ENCODE measurements at regions not wholly inside any gene's neighbourhood (a gene's known extent, or its start where the extent isn't known, plus 50 kb on each side); places are given as distances from the start of the nearest gene placed in this dataset.
"Not testable (repeated sequence)": the region's sequence is repeated elsewhere in the genome, so short reads cannot be mapped to it uniquely, and the experiment has no call there.

DNA sequence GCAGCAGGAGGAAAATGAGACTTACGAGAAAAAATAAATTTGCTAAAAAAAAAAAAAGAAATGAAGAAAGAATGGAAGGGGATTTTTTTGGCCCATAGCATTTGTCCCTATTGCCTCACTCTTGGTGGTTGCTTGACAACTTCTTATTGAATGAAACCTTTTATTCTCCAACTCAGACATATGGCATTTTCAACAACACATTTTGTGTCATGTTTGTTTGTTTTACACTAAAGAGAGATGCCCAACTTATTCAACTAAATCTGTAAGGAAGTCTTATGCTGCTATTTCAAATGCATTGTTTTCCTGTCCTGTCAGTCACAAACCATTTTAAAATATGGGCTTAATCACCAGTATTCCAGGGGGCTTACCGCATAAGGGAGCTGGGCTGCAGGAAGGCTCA lies 409.1 kb upstream of the TENM3 start:
- Histone ChIP-seq H2AFZ (ENCODE audit: low read depth) (no peak overlapping the region), H4K20me1 (ENCODE audit: insufficient read depth) (no peaks in the 10 kb centered on the region), H3K36me3 (ENCODE audit: insufficient read depth) (no peaks in the 10 kb centered on the region; the same call in 1 of the 2 replicates)

DNA sequence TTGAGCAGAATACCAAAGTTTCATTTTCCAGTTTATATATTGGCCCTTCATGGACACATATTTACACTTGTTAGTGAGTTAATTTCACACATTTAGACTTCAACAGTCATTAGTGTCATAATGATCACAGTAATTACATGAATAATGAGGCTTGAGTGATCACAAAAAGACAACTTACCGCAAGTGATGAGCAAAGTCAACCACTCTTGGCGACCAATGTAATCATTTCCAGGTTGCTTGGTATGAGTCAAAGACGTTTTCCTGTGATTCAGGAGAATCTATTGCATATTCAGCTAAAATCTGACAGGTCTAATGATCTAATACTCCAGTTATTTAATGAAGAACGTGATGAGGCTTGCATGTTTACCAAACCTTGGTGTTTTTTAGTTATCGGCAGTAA lies 407.9 kb upstream of the TENM3 start:
- no peak overlapping the region for H2AFZ ChIP-seq (ENCODE audit: low read depth)
- H3K4me1 ChIP-seq (ENCODE audit: low read depth, poor library complexity, severe bottlenecking), result peaks cover 14% of the 10 kb centered on the region
- H3K4me2 ChIP-seq, result no peak overlapping the region
- no peaks in the 10 kb centered on the region; the same call in 1 of the 2 replicates for H3K36me3 ChIP-seq (ENCODE audit: insufficient read depth)
- no peak overlapping the region for H3K9ac ChIP-seq
- H3K79me2 ChIP-seq (ENCODE audit: insufficient read depth, low read depth), result no peaks in the 10 kb centered on the region
- no peak overlapping the region for H3K4me3 ChIP-seq (IDR thresholded peaks at IDR 0.05; ENCODE audit: insufficient read depth, low read depth, low read length)
- no peaks in the 10 kb centered on the region for H3K27me3 ChIP-seq (ENCODE audit: insufficient read depth, low read depth)
- TF ChIP-seq, protein P1, sequence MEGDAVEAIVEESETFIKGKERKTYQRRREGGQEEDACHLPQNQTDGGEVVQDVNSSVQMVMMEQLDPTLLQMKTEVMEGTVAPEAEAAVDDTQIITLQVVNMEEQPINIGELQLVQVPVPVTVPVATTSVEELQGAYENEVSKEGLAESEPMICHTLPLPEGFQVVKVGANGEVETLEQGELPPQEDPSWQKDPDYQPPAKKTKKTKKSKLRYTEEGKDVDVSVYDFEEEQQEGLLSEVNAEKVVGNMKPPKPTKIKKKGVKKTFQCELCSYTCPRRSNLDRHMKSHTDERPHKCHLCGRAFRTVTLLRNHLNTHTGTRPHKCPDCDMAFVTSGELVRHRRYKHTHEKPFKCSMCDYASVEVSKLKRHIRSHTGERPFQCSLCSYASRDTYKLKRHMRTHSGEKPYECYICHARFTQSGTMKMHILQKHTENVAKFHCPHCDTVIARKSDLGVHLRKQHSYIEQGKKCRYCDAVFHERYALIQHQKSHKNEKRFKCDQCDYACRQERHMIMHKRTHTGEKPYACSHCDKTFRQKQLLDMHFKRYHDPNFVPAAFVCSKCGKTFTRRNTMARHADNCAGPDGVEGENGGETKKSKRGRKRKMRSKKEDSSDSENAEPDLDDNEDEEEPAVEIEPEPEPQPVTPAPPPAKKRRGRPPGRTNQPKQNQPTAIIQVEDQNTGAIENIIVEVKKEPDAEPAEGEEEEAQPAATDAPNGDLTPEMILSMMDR (conservative IDR thresholded peaks at IDR 0.05; ENCODE audit: low read depth, low read length), result no peak
- H4K20me1 ChIP-seq (ENCODE audit: insufficient read depth), result no peaks in the 10 kb centered on the region
- H3K27ac ChIP-seq, result no peak overlapping the region

More for the DNA sequence above, 409.1 kb upstream of the TENM3 start:
- Histone ChIP-seq H3K4me2 (no peak overlapping the region), H3K79me2 (ENCODE audit: insufficient read depth, low read depth) (no peaks in the 10 kb centered on the region), H3K4me3 (IDR thresholded peaks at IDR 0.05; ENCODE audit: insufficient read depth, low read depth, low read length) (no peak overlapping the region), H3K27ac (no peak overlapping the region), H3K9ac (no peak overlapping the region), H3K4me1 (ENCODE audit: low read depth, poor library complexity, severe bottlenecking) (peaks cover 21% of the 10 kb centered on the region), H3K27me3 (ENCODE audit: insufficient read depth, low read depth) (no peaks in the 10 kb centered on the region)
- TF ChIP-seq, protein P1 (conservative IDR thresholded peaks at IDR 0.05; ENCODE audit: low read depth, low read length), result no peak

DNA sequence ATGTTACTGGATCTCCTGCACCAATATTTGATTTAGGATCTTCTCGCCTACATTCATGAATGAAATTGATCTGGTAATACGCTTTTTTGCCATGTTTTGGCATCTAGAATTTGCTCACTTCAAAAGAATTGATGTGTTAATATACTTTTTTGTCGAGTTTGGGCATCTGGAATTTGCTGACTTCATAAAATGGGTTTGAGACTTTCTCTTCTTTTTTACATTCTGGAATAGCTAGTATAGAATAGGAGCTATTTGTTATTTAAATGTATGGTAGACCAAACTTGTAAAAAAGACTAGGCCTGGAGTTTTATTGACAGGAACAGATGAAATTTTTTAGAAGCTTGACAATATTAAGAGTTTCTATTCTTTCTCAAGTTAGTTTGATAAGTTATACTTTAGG lies 404.9 kb upstream of the TENM3 start:
- no peak overlapping the region for H3K27ac ChIP-seq
- H3K27me3 ChIP-seq (ENCODE audit: insufficient read depth, low read depth), result no peaks in the 10 kb centered on the region
- no peak overlapping the region for H2AFZ ChIP-seq (ENCODE audit: low read depth)
- TF ChIP-seq, protein P1 (conservative IDR thresholded peaks at IDR 0.05; ENCODE audit: low read depth, low read length), result no peak
- H3K36me3 ChIP-seq (ENCODE audit: insufficient read depth), result no peaks in the 10 kb centered on the region; the same call in 1 of the 2 replicates
- H3K4me1 ChIP-seq (ENCODE audit: low read depth, poor library complexity, severe bottlenecking), result no peaks in the 10 kb centered on the region
- H3K9ac ChIP-seq, result no peak overlapping the region
- no peaks in the 10 kb centered on the region for H4K20me1 ChIP-seq (ENCODE audit: insufficient read depth)
- no peak overlapping the region for H3K4me3 ChIP-seq (IDR thresholded peaks at IDR 0.05; ENCODE audit: insufficient read depth, low read depth, low read length)
- no peak overlapping the region for H3K4me2 ChIP-seq
- H3K79me2 ChIP-seq (ENCODE audit: insufficient read depth, low read depth), result no peaks in the 10 kb centered on the region

DNA sequence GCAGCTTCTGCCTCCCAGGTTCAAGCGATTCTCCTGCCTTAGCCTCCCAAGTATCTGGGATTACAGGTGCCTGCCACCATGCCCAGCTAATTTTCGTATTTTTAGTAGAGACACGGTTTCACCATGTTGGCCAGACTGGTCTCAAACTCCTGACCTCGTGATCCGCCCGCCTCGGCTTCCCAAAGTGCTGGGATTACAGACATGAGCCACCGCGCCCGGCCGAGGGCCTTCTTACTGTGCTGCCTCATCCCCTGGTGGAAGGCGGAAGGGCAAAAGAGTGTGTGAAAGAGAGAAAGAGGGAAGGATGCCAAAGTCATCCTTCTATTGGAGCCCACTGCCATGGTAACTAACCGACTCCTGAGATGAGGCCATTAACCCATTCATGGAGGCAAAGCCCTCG lies 399.4 kb upstream of the TENM3 start:
- not testable (repeated sequence) for H3K4me3 ChIP-seq (IDR thresholded peaks at IDR 0.05; ENCODE audit: insufficient read depth, low read depth, low read length); H4K20me1 ChIP-seq (ENCODE audit: insufficient read depth); H3K79me2 ChIP-seq (ENCODE audit: insufficient read depth, low read depth); H3K4me2 ChIP-seq; H2AFZ ChIP-seq (ENCODE audit: low read depth); H3K27ac ChIP-seq; H3K27me3 ChIP-seq (ENCODE audit: insufficient read depth, low read depth); H3K9ac ChIP-seq; H3K4me1 ChIP-seq (ENCODE audit: low read depth, poor library complexity, severe bottlenecking); H3K36me3 ChIP-seq (ENCODE audit: insufficient read depth)

DNA sequence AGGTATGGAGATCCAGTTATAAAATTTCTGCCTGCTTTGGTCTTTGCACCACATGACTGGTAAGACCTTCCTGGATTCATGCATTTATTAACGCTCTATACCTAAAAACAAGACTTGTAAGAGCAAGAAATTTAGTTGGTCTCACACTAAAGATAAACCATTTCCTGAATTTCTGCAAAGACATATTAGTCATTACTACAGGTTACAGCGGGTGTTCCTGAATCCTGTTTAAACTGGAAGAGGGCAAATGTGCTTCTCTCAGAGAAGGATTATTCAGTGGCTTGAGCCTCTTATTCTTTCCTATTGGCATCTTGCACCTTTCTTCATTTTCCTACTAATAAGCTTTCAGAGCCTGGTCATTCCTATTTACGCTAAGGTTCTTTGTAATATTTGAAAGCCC lies 397.6 kb upstream of the TENM3 start:
- no peak overlapping the region for H3K27ac ChIP-seq
- no peaks in the 10 kb centered on the region for H4K20me1 ChIP-seq (ENCODE audit: insufficient read depth)
- no peak overlapping the region for H3K4me2 ChIP-seq

More for the DNA sequence above, 397.6 kb upstream of the TENM3 start:
- H3K27me3 ChIP-seq (ENCODE audit: insufficient read depth, low read depth), result no peaks in the 10 kb centered on the region
- TF ChIP-seq, protein P1 (conservative IDR thresholded peaks at IDR 0.05; ENCODE audit: low read depth, low read length), result no peak
- H3K9ac ChIP-seq, result no peak overlapping the region
- H3K79me2 ChIP-seq (ENCODE audit: insufficient read depth, low read depth), result no peaks in the 10 kb centered on the region
- no peak overlapping the region for H3K4me3 ChIP-seq (IDR thresholded peaks at IDR 0.05; ENCODE audit: insufficient read depth, low read depth, low read length)
- no peak overlapping the region for H2AFZ ChIP-seq (ENCODE audit: low read depth)
- H3K36me3 ChIP-seq (ENCODE audit: insufficient read depth), result no peaks in the 10 kb centered on the region
- no peaks in the 10 kb centered on the region for H3K4me1 ChIP-seq (ENCODE audit: low read depth, poor library complexity, severe bottlenecking)

Data from KMS-11 (cell line).